ENCODE measurements at regions not wholly inside any gene's neighbourhood (a gene's known extent, or its start where the extent isn't known, plus 50 kb on each side); places are given as distances from the start of the nearest gene placed in this dataset.
A peak's percentile ranks its signal among the peaks of the same experiment; 100 is the strongest.

GRCh38 chr4:17336524-17336961 is 175.3 kb downstream of the QDPR start:
- peak; percentile 69 for DNase-seq

DNA sequence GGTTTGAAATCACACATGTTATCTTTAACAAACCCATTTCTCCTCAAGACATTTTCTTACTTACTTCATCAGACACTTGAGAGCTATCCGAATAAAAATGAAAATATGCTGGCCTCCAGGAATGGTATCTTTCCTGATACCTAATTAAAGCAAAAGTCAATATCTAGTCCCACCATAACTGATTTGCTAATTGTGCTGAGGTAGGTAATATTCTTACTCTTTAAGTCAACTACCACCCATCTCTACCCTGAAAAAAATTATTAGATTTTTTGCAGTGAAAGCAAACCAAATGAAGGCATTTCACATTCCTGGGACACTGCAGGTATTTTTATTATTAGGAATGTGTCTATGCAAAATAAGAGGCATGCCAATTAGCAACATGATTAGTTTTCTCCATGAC is 175.8 kb downstream of the QDPR start:
- DNase-seq: no peak

GRCh38 chr4:17335371-17335770 is 176.5 kb downstream of the QDPR start:
- DNase-seq: no peak

DNA sequence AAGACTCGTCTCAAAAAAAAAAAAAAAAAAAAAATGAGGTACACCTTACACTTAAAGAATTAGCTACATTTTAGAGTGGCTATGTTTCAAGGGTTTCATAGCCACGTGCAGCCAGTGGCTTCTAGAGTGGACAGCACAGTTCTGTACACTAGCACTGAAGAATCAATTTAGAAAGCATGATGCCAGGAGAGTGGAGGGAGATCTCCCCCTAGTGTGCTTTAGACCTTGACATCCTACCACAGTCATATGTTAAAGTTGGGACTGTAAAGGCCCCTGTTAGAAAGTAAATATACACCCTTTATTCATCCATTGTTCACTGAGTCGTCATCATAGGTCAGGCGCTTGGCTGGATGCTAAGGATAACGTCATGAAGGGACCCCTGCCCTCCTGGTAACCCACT is 179.4 kb downstream of the QDPR start:
- no peak for DNase-seq

DNA sequence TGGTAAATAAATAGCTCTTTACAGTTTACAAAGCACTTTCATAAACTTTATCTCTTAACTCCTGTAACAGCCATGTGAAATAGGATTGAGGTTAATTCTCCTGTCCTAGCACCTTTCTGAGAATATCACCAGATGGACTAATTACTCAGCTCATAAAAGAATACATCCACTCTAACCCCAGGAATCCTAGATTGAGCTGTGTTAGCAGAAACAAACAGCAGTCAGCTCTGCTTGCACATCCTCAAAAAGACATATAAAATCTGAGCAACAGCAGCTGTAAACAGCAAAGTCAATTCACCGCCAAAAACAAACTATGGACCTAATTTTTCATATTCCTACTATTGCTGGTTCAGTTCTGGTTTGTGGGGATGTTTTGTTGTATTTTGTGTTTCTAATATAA is 182.8 kb downstream of the QDPR start:
- DNase-seq: no peak

GRCh38 chr4:17328141-17328815 is 183.6 kb downstream of the QDPR start:
- DNase-seq: no peak

DNA sequence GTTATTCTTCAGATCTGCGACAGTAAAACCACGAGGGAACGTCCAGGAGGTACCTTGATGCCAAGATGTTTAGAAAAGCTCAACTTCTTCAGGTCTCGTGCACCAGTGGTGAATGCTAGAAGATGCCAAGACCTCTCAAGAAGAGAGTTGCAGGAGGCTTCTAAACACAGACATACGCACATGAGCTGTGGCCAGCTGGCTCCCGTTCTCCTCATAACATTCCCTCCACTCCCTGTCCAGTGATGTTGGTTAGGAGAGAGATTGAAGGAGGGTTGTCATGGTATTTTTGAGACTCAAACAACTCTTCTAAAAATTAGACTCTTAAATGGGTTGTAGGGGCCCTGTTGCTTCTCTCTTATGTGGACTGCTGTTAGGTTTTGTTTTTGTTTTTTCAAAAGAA is 184.3 kb downstream of the QDPR start:
- no peak for DNase-seq

- DNase-seq: no peak
Measured at GRCh38 chr4:17326756-17327155, 185.1 kb downstream of the QDPR start.

- no peak for DNase-seq
Measured at GRCh38 chr4:17325098-17325497, 186.8 kb downstream of the QDPR start.

DNA sequence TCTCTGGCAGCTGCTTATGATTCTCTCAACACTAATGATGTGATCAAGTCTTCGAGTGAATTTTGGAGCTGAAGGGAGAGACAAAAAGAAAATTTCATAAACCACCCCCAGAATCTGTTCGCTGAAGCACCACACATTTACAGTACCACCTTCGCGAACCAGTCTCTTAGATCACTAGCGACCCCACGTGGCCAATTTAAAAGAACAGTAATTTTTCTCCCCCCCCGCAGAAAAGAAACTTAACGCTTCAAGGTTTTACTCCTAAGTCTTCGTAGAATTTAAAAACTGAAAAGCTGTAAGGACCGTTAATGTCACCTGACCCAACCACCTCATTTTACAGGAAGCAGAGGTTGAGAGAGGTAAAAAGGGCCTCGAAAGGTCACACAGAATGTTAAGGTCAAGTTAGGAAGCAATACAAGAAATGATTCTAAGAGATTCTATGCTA is 187.5 kb downstream of the QDPR start:
- peak; percentile 43 for DNase-seq

- no peak for DNase-seq
Measured at GRCh38 chr4:17323554-17324385, 188.1 kb downstream of the QDPR start.

- no peak for DNase-seq
Measured at GRCh38 chr4:17322514-17322913, 189.4 kb downstream of the QDPR start.

GRCh38 chr4:17320046-17320445 is 191.8 kb downstream of the QDPR start:
- no peak for DNase-seq

DNA sequence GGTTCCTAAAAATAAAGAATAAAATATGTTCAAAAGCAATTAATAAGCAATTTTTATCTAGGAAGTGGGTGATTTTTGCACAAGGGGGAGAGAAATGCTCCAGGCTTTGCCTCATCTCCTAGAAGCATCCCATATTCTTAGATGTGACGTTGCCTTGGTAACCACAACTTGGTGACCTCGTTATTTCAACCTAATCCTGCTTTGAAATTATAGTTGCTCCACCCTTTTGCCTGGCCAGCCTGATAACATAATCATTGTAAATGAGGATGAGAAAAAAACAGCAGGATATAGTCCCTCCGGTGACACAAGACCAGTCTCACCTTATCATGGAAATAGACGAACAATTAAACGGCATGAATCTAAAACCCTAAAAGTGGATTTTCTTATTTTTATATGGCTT is 194.4 kb downstream of the QDPR start:
- DNase-seq: no peak

DNA sequence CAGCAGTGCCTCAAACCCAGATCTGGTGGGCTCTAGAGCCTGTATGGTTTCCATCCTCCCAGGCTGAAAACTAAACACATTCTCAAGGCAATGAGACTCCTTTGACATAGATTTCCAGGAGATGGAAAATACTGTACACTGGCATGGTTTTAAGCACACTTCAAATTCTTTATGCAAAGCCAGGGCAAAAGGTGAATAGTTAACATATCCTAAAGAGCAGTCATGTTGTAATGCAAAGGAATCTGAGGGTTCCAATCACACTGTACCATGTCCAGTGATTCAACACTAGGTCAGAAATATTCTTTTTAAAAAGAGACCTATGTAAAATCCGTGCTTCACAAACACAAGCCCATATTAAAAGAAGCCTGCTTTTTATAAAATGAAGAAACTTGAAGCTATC is 195.3 kb downstream of the QDPR start:
- no peak for DNase-seq

DNA sequence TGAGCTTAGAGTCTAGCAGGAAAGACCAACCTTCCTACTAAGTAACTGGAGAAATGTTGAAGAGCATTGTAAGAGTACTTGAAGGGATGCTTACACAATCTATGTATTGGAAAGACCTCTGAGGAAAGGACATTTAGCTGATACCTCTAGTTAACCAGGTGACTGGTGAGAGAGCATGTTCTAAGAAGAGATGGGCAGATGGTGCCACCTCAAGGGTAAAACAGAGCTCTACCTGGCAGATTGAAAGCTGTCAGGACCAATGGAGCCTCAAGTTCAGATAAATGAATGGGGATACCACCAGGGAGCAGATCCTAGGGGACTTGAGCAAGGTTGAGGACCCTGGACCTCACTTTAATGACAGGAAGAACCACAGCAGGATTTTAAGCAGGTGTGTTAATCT is 196.4 kb downstream of the QDPR start:
- no peak for DNase-seq

- DNase-seq: no peak
Measured at GRCh38 chr4:17313194-17313593, 198.7 kb downstream of the QDPR start.

DNA sequence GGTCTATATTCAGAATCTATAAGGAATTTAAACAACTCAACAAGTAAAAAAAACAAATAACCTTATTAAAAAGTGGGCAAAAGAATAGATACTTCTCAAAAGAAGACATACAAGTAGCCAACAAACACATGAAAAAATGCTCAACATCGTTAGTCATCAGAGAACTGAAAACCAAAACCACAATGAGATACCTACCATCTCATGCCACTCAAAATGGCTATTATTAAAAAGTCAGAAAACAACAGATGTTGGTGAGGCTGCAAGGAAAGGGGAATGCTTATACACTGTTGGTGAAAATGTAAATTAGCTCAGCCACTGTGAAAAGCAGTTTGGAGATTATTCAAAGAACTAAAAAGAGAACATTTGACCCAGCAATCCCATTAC is 201.6 kb downstream of the QDPR start:
- no peak for DNase-seq

GRCh38 chr4:17309567-17310268 is 202.2 kb downstream of the QDPR start:
- DNase-seq: no peak

DNA sequence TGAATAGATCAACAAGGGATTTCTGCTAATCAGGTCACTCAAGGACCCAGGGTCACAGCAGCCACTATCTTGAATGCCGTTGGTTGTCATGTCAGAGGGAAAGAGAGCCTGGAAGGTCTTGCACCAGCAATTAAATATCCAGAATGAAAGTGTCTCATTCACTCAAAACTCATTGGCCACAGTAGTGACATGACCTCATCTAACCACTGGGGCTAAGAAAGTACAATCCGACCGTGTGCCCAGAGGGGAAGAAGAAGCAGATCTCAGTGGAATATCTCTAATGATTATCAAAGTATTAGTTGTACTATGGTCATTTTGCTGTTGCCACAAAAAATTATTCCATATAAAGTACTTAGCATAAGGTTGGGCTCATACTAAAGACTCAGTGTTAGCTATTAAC is 210.0 kb downstream of the QDPR start:
- no peak for DNase-seq

DNA sequence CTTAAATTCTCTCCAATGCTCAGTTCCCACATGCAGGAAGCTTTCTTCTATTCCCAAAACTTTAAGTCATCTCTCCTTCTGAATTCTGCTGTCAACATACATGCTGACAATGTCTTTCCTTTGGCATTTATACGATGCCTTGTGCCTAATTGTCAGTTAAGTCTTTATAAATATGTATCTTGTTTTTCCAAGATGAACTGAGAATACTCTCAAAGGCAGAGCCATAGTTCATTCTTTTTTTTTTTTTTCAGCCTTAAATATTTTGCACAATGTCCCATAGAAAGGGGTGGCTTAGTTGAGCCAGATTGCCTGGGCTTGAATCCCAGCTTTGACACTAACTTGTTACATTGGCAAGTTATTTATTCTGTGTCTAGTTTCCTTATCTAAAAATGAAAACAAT is 210.6 kb downstream of the QDPR start:
- no peak for DNase-seq

DNA sequence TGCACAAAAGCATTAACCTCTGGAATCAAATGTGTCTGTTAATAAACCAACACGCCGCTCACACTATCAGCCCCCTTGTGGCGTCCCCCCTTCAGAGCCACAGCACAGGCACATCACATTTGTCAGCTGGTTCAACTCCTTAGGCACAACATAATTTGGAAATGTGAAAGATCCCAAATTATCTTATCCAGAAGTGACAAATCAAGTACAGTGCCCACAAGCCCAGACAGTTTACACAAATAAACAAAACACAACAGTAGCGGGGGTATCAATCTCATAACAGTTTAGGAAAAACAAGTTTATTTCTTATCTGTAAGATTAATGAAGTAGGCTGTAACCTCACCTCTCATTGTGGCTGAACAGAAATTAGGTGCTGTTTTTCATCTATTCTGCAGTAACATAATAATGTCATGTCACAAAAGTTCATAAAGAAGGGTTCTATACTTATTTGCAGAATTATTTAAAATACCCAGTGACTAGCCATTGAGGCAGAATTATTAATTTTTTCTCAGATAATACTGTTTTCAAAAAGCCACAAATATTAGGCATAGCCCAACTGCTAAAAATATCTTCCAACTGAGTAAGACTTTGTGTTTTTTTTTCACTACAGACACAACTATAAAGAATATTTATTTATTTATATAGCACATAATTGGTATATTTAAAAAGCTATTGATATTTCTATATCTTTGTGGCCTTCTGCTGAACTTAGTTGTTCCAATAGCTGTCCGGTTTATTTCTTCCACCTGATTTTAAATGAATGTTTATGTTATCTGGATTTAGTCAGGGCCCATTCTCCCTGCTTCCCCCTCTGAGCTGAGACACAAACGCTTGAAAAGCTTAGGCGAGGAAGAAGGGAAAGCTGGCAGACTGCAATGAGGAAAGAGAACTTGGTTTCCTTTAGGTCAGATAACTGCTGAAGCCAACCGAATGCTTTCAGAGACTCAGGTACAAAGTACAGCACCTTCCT is 214.7 kb downstream of the QDPR start:
- DNase-seq: no peak

GRCh38 chr4:17293901-17294300 is 218.0 kb downstream of the QDPR start:
- DNase-seq: no peak
